HG02642 (cell line): ENCODE measurements at regions not wholly inside any gene's neighbourhood (a gene's known extent, or its start where the extent isn't known, plus 50 kb on each side); places are given as distances from the start of the nearest gene placed in this dataset.

Source experiments
- ATAC-seq: cut with Tn5 transposase; IDR thresholded peaks from one replicate; pipeline ENCODE4 v1.9.1; 2021; ENCODE audit warnings: mild to moderate bottlenecking; ENCODE audit not compliant: unreplicated experiment, poor library complexity

GRCh38 chr12:130098301-130099005 is 63.8 kb upstream of the FZD10 start:
- ATAC-seq = no peak

GRCh38 chr12:130100634-130101362 is 61.5 kb upstream of the FZD10 start:
- ATAC-seq = no peak

GRCh38 chr12:130101370-130101769 is 60.9 kb upstream of the FZD10 start:
- ATAC-seq = no peak

GRCh38 chr12:130102266-130102665 is 60.0 kb upstream of the FZD10 start:
- ATAC-seq = no peak

- ATAC-seq = no peak
Observed at GRCh38 chr12:130104571-130105106, 57.6 kb upstream of the FZD10 start.

- ATAC-seq = no peak
Observed at GRCh38 chr12:130109062-130109945, 53.0 kb upstream of the FZD10 start.

- no peak for ATAC-seq
Observed at GRCh38 chr12:130110914-130111313, 51.4 kb upstream of the FZD10 start.

GRCh38 chr12:130111965-130112496 is 50.2 kb upstream of the FZD10 start:
- ATAC-seq = no peak
